Amniotic epithelial cell (primary cell): ENCODE measurements at regions not wholly inside any gene's neighbourhood (a gene's known extent, or its start where the extent isn't known, plus 50 kb on each side); places are given as distances from the start of the nearest gene placed in this dataset.

ENCODE experiments used
- DNase-seq: peaks from one replicate; pipeline ENCODE4 v3.0.0-alpha.2; 2010; ENCODE audit warnings: low read depth

DNA sequence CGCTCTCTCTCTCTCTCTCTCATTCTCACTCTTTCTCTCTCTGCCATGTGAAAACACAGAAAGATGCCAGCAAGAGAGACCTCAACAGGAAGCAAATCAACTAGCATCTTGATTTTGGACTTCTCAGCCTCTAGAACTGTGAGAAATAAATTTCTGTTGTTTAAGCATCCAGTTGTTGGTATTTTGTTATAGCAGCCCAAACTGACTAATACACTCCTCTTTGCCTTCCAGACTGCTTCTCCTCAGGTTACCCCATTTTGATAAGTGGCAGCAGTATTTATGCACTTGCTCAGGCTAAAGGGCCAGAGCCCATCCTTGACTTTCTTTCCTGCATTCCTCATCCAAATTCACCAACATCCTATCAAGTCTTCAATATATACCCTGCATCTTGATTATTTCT, 76.6 kb upstream of the NANOGP8 start:
- DNase-seq: no peak

- no peak for DNase-seq
Measured at GRCh38 chr15:35159170-35159569, 74.1 kb upstream of the NANOGP8 start.

DNA sequence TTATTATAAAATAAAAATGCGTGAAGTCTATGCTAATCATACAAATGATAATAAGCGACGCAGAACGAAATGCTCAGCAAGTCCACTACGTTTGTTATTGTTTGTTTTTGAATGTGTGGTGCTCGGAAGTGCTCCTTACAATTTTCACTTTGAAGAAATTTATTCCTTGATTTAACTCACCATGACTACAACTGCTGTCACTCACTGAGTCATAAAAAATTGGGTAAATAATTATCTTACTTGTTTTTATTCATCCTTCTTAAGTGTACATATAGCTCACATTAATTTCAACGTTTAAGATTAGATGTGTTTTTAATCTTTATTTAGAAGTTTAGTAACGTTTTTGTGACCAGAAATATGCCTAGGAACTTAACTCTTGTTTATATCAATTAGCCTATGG, 66.7 kb upstream of the NANOGP8 start:
- DNase-seq: no peak

DNA sequence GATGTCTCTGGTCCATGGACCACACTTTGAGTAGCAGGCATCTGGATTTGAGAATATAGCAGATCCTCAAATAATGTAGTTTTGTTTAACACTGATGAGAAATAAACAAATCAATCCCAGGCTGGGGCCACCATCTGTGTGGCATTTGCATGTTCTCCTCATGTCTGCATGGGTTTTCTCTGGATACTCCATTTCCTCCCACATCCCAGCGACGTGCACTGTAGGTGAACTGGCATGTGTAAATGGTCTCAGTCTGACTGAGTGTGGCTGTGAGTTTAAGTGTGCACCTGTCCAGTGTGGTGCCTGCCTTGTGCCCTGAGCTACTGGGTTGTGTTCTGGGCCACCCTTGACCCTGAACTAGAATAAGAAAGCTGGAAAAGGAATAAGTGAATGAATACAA, 66.3 kb upstream of the NANOGP8 start:
- DNase-seq: no peak

DNA sequence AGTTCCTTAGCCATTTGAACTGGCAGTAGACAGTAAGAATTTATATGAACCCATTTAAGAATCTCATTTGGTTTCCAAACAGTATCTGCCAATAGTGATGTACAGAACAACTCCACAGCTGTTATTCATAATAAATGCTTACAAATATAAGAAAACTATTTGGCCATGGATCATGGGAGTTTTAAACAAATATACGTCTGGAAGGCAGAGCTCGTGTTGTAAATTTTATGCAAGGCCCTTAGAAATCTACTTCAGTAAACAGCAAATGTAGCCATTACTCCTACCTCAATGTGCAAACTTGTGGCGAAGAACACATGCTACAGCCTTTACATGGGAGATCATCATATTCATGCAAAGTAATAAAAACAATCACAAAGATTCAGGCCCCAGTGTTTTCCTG, 65.3 kb upstream of the NANOGP8 start:
- DNase-seq: no peak

GRCh38 chr15:35145336-35145735, 60.2 kb upstream of the NANOGP8 start:
- DNase-seq: no peak

DNA sequence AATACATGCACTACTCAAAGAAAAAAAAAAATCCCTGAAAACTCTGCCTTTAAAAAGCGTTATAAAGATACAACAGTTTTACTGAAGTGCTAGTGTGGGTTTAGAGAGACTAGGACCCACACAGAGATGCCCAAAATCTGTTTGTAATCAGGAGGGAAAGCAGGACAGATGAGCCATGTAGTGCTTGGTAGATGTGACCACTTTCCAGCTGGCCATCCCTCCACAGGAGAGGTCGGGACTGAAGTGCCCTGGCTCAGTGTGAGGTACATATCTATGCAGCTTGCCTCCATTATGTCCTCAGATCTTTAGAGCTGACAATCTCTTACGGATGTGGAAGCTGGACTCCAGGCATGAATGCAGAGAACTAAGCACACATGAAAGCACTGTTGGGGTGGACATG, 57.5 kb upstream of the NANOGP8 start:
- DNase-seq: peak; percentile 30

DNA sequence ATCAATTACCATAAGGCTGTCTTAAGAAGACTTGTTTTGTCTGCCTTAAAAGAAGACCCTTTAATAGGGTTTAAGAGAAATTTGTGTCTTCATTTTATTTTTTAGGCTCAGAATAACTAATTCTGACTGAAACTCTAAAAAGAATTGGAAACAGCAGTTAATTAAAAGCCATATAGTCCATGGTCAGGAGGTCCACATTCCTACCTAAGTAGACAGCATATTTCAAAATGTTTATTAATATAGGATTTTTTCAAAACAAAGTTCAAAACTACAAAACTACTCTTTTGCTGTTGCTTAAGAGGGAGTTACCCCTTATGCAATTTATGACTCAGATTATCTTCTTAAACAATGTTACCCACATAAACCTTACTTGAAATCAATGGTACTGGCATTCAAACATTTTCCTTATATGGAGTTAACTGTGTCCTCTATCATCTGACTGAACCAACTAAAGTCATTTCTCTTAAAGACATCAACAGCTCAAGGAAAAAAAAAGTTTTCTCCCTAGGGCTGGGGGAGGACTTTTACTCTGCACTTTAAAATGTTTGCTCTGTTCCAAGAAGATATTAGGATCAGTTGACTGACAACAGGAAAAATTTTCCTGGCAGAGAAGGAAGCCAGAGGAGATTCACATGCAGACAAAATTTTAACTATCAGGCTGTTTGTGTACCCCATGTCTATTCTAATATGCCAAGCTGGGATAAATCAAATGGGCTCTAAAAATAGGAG, 56.8 kb upstream of the NANOGP8 start:
- peak; percentile 99 for DNase-seq

DNA sequence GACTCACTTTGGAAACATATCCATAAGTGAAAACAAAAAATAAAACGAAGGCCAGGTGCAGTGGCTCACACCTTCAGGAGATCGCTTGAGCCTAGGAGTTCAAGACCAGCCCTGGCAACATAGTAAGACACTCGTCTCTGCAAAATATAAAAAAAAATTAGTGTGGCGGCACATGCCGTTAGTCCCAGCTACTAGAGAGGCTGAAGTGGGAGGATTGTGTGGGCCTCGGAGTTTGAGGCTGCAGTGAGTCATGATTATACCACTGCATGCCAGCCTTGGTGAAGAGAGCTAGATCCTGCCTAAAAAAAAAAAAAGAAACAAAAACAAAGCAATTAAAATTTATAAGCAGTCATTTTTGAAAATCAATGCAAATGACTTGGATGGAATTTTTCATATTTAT, 54.7 kb upstream of the NANOGP8 start:
- no peak for DNase-seq

GRCh38 chr15:35137190-35137574, 52.1 kb upstream of the NANOGP8 start:
- DNase-seq: no peak

- DNase-seq: no peak
Measured at GRCh38 chr15:35136321-35137189, 51.5 kb upstream of the NANOGP8 start.
